Neural cell (in vitro differentiated cells): ENCODE measurements at regions not wholly inside any gene's neighbourhood (a gene's known extent, or its start where the extent isn't known, plus 50 kb on each side); places are given as distances from the start of the nearest gene placed in this dataset.

Experiments used
- H2AFZ ChIP-seq: fragments of 200-600, 300-800 bp; sonication (generic), shearing (Covaris generic); 2 replicates; pipeline ENCODE4 v1.6.0; 2014; ENCODE audit warnings: low read depth, mild to moderate bottlenecking, antibody characterized with exemption, low read length, moderate library complexity
- H3F3A ChIP-seq: fragments of 200-600 bp; shearing (Covaris generic); 2 replicates; pipeline ENCODE4 v1.6.1; 2016; ENCODE audit warnings: mild to moderate bottlenecking, moderate library complexity, mixed read lengths, antibody characterized with exemption, low read length; ENCODE audit not compliant: insufficient read depth, poor library complexity, severe bottlenecking
- H3K27ac ChIP-seq: fragments of 200-600, 300-800 bp; sonication (generic), shearing (Covaris generic); 2 replicates; pipeline ENCODE4 v1.5.1; 2014; ENCODE audit warnings: mild to moderate bottlenecking, low read length, moderate library complexity
- H3K27me3 ChIP-seq: fragments of 300-800, 200-600 bp; sonication (generic), shearing (Covaris generic); 2 replicates; pipeline ENCODE4 v1.6.0; 2014; ENCODE audit warnings: mild to moderate bottlenecking, low read depth, low read length, moderate library complexity; ENCODE audit not compliant: insufficient read depth
- H3K36me3 ChIP-seq: fragments of 300-800, 200-600 bp; sonication (generic), shearing (Covaris generic); 2 replicates; pipeline ENCODE4 v1.5.1; 2014; ENCODE audit warnings: mild to moderate bottlenecking, antibody characterized with exemption, low read length, moderate library complexity; ENCODE audit not compliant: insufficient read depth
- H3K4me2 ChIP-seq: fragments of 300-800, 200-600 bp; sonication (generic), shearing (Covaris generic); 2 replicates; pipeline ENCODE4 v1.6.0; 2014; ENCODE audit warnings: mild to moderate bottlenecking, low read length
- H3K4me3 ChIP-seq: fragments of 300-800, 200-600 bp; sonication (generic), shearing (Covaris generic); 2 replicates; pipeline ENCODE4 v1.5.1; 2014; ENCODE audit warnings: mild to moderate bottlenecking, low read length, moderate library complexity
- H3K79me2 ChIP-seq: fragments of 200-600 bp; shearing (Covaris generic); replicated peaks from 2 replicates; pipeline ENCODE4 v1.6.0; 2014; ENCODE audit warnings: mild to moderate bottlenecking, low read length, moderate library complexity; ENCODE audit not compliant: insufficient read depth
- H3K9ac ChIP-seq: fragments of 300-800, 200-600 bp; sonication (generic), shearing (Covaris generic); 2 replicates; pipeline ENCODE4 v1.6.1; 2016; ENCODE audit warnings: mild to moderate bottlenecking, low read length, mixed read lengths
- H3K9me2 ChIP-seq: fragments of 200-600 bp; shearing (Covaris generic); 2 replicates; pipeline ENCODE4 v1.6.1; 2016; ENCODE audit warnings: mild to moderate bottlenecking, low read length, mixed read lengths; ENCODE audit not compliant: insufficient read depth
- H3K9me3 ChIP-seq: fragments of 200-600, 300-800 bp; sonication (generic), shearing (Covaris generic); 2 replicates; pipeline ENCODE4 v1.6.1; 2016; ENCODE audit warnings: mild to moderate bottlenecking, mixed run types, low read length, moderate library complexity, mixed read lengths
- H4K20me1 ChIP-seq: fragments of 200-600 bp; shearing (Covaris generic); 2 replicates; pipeline ENCODE4 v1.6.1; 2016; ENCODE audit warnings: mild to moderate bottlenecking, mixed run types; ENCODE audit not compliant: insufficient read depth
- CTCF ChIP-seq: fragments of 450-650 bp; IDR thresholded peaks from 2 replicates; pipeline ENCODE4 v1.5.1; 2014; ENCODE audit warnings: antibody characterized with exemption, mild to moderate bottlenecking, moderate library complexity; ENCODE audit not compliant: poor library complexity, severe bottlenecking
- EP300 ChIP-seq: fragments of 450-650 bp; conservative IDR thresholded peaks from 2 replicates; pipeline ENCODE4 v1.6.1; 2014; ENCODE audit warnings: antibody characterized with exemption, mild to moderate bottlenecking, moderate library complexity; ENCODE audit not compliant: poor library complexity, severe bottlenecking
- EZH2 ChIP-seq: fragments of 200-600, 300-800 bp; shearing (Covaris generic), sonication (generic); IDR thresholded peaks from 2 replicates; pipeline ENCODE4 v1.6.1; 2014; ENCODE audit warnings: antibody characterized with exemption, low read length, borderline replicate concordance, mild to moderate bottlenecking; ENCODE audit not compliant: insufficient read depth, poor library complexity, severe bottlenecking
- MXI1 ChIP-seq: fragments of 450-650 bp; conservative IDR thresholded peaks from 2 replicates; pipeline ENCODE4 v1.6.1; 2014; ENCODE audit warnings: antibody characterized with exemption, mild to moderate bottlenecking; ENCODE audit not compliant: poor library complexity, severe bottlenecking
- POLR2AphosphoS5 ChIP-seq: IDR thresholded peaks from 2 replicates; pipeline ENCODE4 v1.6.1; 2012
- RAD21 ChIP-seq: fragments of 450-650 bp; conservative IDR thresholded peaks from 2 replicates; pipeline ENCODE4 v1.6.1; 2014; ENCODE audit warnings: antibody characterized with exemption, mild to moderate bottlenecking, moderate library complexity
- REST ChIP-seq: IDR thresholded peaks from 2 replicates; pipeline ENCODE4 v1.6.1; 2012; ENCODE audit warnings: borderline replicate concordance
- SMC3 ChIP-seq: fragments of 450-650 bp; conservative IDR thresholded peaks from 2 replicates; pipeline ENCODE4 v1.6.1; 2014; ENCODE audit warnings: antibody characterized with exemption, mild to moderate bottlenecking, moderate library complexity; ENCODE audit not compliant: poor library complexity
- TAF1 ChIP-seq: IDR thresholded peaks from 2 replicates; pipeline ENCODE4 v1.6.1; 2012; ENCODE audit warnings: low read depth

- no peaks in the 10 kb centered on the region for H3K27me3 ChIP-seq
- H2AFZ ChIP-seq: no peak overlapping the region
- no peak overlapping the region for H3K27ac ChIP-seq
- H3K4me3 ChIP-seq: no peak overlapping the region
- no peaks in the 10 kb centered on the region for H3K79me2 ChIP-seq
- no peaks in the 10 kb centered on the region for H4K20me1 ChIP-seq
- no peaks in the 10 kb centered on the region for H3K9me3 ChIP-seq
- H3F3A ChIP-seq: no peaks in the 10 kb centered on the region
- TF ChIP-seq EZH2 (no peak), CTCF (no peak), REST (no peak), TAF1 (no peak), POLR2AphosphoS5 (no peak), RAD21 (no peak), SMC3 (no peak), EP300 (no peak), MXI1 (no peak)
- H3K9ac ChIP-seq: no peak overlapping the region
- H3K36me3 ChIP-seq: no peaks in the 10 kb centered on the region
- H3K9me2 ChIP-seq: no peaks in the 10 kb centered on the region
- H3K4me2 ChIP-seq: no peak overlapping the region
Measured at GRCh38 chr2:3042601-3043585, 334.7 kb downstream of the EIPR1 start.

GRCh38 chr2:3041841-3042600, 335.6 kb downstream of the EIPR1 start:
- no peaks in the 10 kb centered on the region for H3K79me2 ChIP-seq
- H3K4me2 ChIP-seq: no peak overlapping the region
- H3K9me2 ChIP-seq: no peaks in the 10 kb centered on the region
- H2AFZ ChIP-seq: no peak overlapping the region
- H3K27me3 ChIP-seq: no peaks in the 10 kb centered on the region
- no peak for TF ChIP-seq CTCF
- TF ChIP-seq SMC3: no peak
- TF ChIP-seq EP300: no peak
- no peak for TF ChIP-seq POLR2AphosphoS5
- no peak for TF ChIP-seq RAD21
- no peak for TF ChIP-seq TAF1
- no peak for TF ChIP-seq REST
- TF ChIP-seq EZH2: no peak
- no peak for TF ChIP-seq MXI1
- no peaks in the 10 kb centered on the region for H3F3A ChIP-seq
- no peaks in the 10 kb centered on the region for H3K36me3 ChIP-seq
- H3K9me3 ChIP-seq: no peaks in the 10 kb centered on the region
- H3K9ac ChIP-seq: no peak overlapping the region
- H3K27ac ChIP-seq: no peak overlapping the region
- no peak overlapping the region for H3K4me3 ChIP-seq
- H4K20me1 ChIP-seq: no peaks in the 10 kb centered on the region
